ENCODE measurements at regions not wholly inside any gene's neighbourhood (a gene's known extent, or its start where the extent isn't known, plus 50 kb on each side); places are given as distances from the start of the nearest gene placed in this dataset.

DNA sequence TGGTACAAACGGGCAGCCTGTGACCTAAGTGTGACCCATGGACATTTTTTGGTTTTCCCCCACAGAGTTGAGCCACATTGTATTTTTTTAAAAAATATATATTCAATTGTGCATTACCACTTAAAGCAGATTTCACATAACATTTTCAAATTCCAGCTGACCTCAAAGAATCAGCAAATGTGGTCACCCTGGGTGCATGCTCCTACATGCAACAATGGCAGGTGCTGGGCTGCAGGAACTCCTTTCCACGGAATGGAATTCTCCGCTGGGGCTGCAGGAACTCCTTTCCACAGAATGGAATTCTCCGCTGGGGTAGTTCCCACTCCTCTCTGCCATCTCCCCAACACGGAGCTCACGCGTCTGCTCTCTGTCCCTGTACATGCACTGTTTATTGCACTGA, 68.7 kb downstream of the MAP10 start:
- no peaks in the 10 kb centered on the region for H3K79me1 ChIP-seq (ENCODE audit: low read depth, low read length)
- TF ChIP-seq TCF12 (IDR thresholded peaks at IDR 0.05; ENCODE audit: low read depth, low read length) (no peak), KDM1A (IDR thresholded peaks at IDR 0.05; ENCODE audit: borderline replicate concordance, low read length) (no peak), BACH1 (IDR thresholded peaks at IDR 0.05; ENCODE audit: low read length) (no peak), RBBP5 (IDR thresholded peaks at IDR 0.05; ENCODE audit: borderline replicate concordance, low read depth, low read length) (no peak), CBX8 (IDR thresholded peaks at IDR 0.05; ENCODE audit: borderline replicate concordance, low read depth, low read length) (no peak), ZNF274 (IDR thresholded peaks at IDR 0.05; ENCODE audit: borderline replicate concordance, extremely low read depth, low read length) (no peak), SAP30 (IDR thresholded peaks at IDR 0.05; ENCODE audit: insufficient read depth, insufficient replicate concordance, low read length) (no peak), BCL11A (IDR thresholded peaks at IDR 0.05; ENCODE audit: low read depth in 2 of 2, low read length in 2 of 2) (no peak), TAF7 (optimal IDR thresholded peaks at IDR 0.05; ENCODE audit: borderline replicate concordance, low read depth, low read length) (no peak), JUND (IDR thresholded peaks at IDR 0.05; ENCODE audit: low read length) (no peak), SIN3A (conservative IDR thresholded peaks at IDR 0.05 in 1 of 2, IDR thresholded peaks at IDR 0.05 in 1 of 2; ENCODE audit: low read depth in 1 of 2, low read length in 2 of 2) (no peak), TBP (IDR thresholded peaks at IDR 0.05; ENCODE audit: low read depth, low read length) (no peak)
- TF ChIP-seq, protein P1, sequence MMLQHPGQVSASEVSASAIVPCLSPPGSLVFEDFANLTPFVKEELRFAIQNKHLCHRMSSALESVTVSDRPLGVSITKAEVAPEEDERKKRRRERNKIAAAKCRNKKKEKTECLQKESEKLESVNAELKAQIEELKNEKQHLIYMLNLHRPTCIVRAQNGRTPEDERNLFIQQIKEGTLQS (IDR thresholded peaks at IDR 0.05; ENCODE audit: insufficient read depth, low read depth, low read length), result no peak

More for the DNA sequence above, 68.7 kb downstream of the MAP10 start:
- Histone ChIP-seq H3K4me1 (replicated peaks in 1 of 4; ENCODE audit: control insufficient read depth in 3 of 4, insufficient read depth in 4 of 4, low read length in 3 of 4) (no peaks in the 10 kb centered on the region), H3K27ac (ENCODE audit: low read depth, low read length) (no peak overlapping the region), H3K36me3 (ENCODE audit: control insufficient read depth in 2 of 4, insufficient read depth in 4 of 4, low read length in 3 of 4) (no peaks in the 10 kb centered on the region), H3K79me2 (ENCODE audit: control insufficient read depth in 1 of 2, insufficient read depth in 2 of 2, low read length in 2 of 2) (no peaks in the 10 kb centered on the region), H3K4me3 (ENCODE audit: extremely low read depth in 1 of 4, insufficient read depth in 2 of 4, low read depth in 3 of 4, low read length in 4 of 4) (no peak overlapping the region), H2AK5ac (ENCODE audit: low read depth, low read length) (no peak overlapping the region), H4K8ac (ENCODE audit: extremely low read depth, insufficient read depth, low read length) (no peak overlapping the region), H2AFZ (ENCODE audit: low read length) (no peak overlapping the region), H3K23ac (ENCODE audit: insufficient read length) (no peak overlapping the region), H3K4me2 (ENCODE audit: insufficient read depth in 1 of 2, low read depth in 2 of 2, low read length in 2 of 2) (no peak overlapping the region), H3K14ac (ENCODE audit: insufficient read length) (no peak overlapping the region), H2BK120ac (replicated peaks; ENCODE audit: low read depth, low read length) (no peak overlapping the region), H4K91ac (replicated peaks; ENCODE audit: insufficient read length, low read length) (no peak overlapping the region), H3K56ac (replicated peaks; ENCODE audit: insufficient read length, low read depth, low read length) (no peak overlapping the region), H2BK15ac (ENCODE audit: low read length) (no peak overlapping the region), H2BK12ac (ENCODE audit: low read depth, low read length) (no peak overlapping the region), H3K23me2 (ENCODE audit: low read depth, low read length) (no peaks in the 10 kb centered on the region; the same call in 1 of the 2 replicates), H4K20me1 (replicated peaks in 1 of 2; ENCODE audit: control insufficient read depth in 1 of 2, insufficient read depth in 2 of 2, low read length in 2 of 2) (peaks cover 0 to 2% of the 10 kb centered on the region in 2 experiments), H2BK5ac (ENCODE audit: low read depth, low read length) (no peak overlapping the region), H3K27me3 (replicated peaks in 1 of 4; ENCODE audit: control insufficient read depth in 3 of 4, extremely low read depth in 1 of 4, insufficient read depth in 3 of 4, low read length in 3 of 4) (no peaks in the 10 kb centered on the region; a peak in 1 of 7 replicates), H3K9me3 (ENCODE audit: insufficient read depth in 2 of 2, low read depth in 1 of 2, low read length in 1 of 2) (no peaks in the 10 kb centered on the region), H3K9ac (replicated peaks in 1 of 4; ENCODE audit: extremely low read depth in 1 of 4, low read depth in 3 of 4, low read length in 3 of 4) (no peak overlapping the region), H3K18ac (ENCODE audit: extremely low read depth, low read length) (no peak overlapping the region), H3K4ac (replicated peaks; ENCODE audit: insufficient read length, low read depth, low read length) (no peak overlapping the region), H2BK20ac (ENCODE audit: low read length) (no peak overlapping the region), H4K5ac (ENCODE audit: insufficient read length, low read depth, low read length) (no peak overlapping the region)
- CTCF ChIA-PET (ENCODE audit: partially characterized antibody), result interaction anchor here (1.0 to 1.4 kb wide), 3 partner anchors 10 to 151 kb away, joined by 3 to 4 read pairs (median 3); no protein-coding TSS in a partner anchor
- FAIRE-seq (no peak), DNase-seq (ENCODE audit: low read depth in 1 of 2, low spot score in 2 of 2) (no peak)
- WGBS, 2 experiments (ENCODE audit: extremely low coverage in 1 of 2, insufficient coverage in 1 of 2, insufficient read length in 1 of 2, insufficient replicate concordance in 2 of 2, low coverage in 1 of 2, low lambda C conversion rate in 2 of 2, missing lambda C conversion rate in 1 of 2), result 91% methylated on average over 7 of the region's 7 CpGs; no CpG with 5 or more reads in 1 of the 2 experiments
- POLR2A ChIA-PET (ENCODE audit: partially characterized antibody), result interaction anchor here (0.8 kb wide), 1 partner anchor 79 kb away, joined by 3 read pairs; no protein-coding TSS in a partner anchor
